Activated CD8-positive, alpha-beta T cell treated with anti-CD3 and anti-CD28 coated beads for 36 hours (primary cell): ENCODE measurements at regions not wholly inside any gene's neighbourhood (a gene's known extent, or its start where the extent isn't known, plus 50 kb on each side); places are given as distances from the start of the nearest gene placed in this dataset.

Experiments
- ATAC-seq: fragments of 200-7000 bp; cut with Tn5 transposase; one replicate; pipeline ENCODE4 v1.10.0; 2021; ENCODE audit warnings: mild to moderate bottlenecking, moderate library complexity
- CTCF ChIA-PET: fragments of 350-600 bp; sonication (Branson Sonifier 250); formaldehyde crosslinking; loops from one replicate; lab custom pipeline; 2021; ENCODE audit warnings: antibody characterized with exemption; lab: Charles Lee
- POLR2A ChIA-PET: fragments of 350-600 bp; sonication (Branson Sonifier 250); formaldehyde crosslinking; loops from one replicate; lab custom pipeline; 2021; ENCODE audit warnings: antibody characterized with exemption; lab: Charles Lee
- DNase-seq: peaks from one replicate; pipeline ENCODE4 v3.0.0-alpha.2; 2020
- H3K27ac Mint-ChIP-seq: one replicate; pipeline ENCODE4 v1.8.0; 2021; ENCODE audit warnings: mild to moderate bottlenecking, mixed read lengths
- H3K27me3 Mint-ChIP-seq: one replicate; pipeline ENCODE4 v1.8.0; 2021; ENCODE audit warnings: mixed read lengths
- H3K36me3 Mint-ChIP-seq: one replicate; pipeline ENCODE4 v1.8.0; 2021; ENCODE audit warnings: low read depth, mixed read lengths
- H3K4me1 Mint-ChIP-seq: one replicate; pipeline ENCODE4 v1.8.0; 2021; ENCODE audit warnings: low read depth, mixed read lengths
- H3K4me3 Mint-ChIP-seq: one replicate; pipeline ENCODE4 v1.8.0; 2021; ENCODE audit warnings: mild to moderate bottlenecking, moderate library complexity, mixed read lengths
- H3K9me3 Mint-ChIP-seq: one replicate; pipeline ENCODE4 v1.8.0; 2021; ENCODE audit warnings: mixed read lengths
- CTCF ChIP-seq: fragments of 200-600 bp; IDR thresholded peaks from one replicate; pipeline ENCODE4 v1.8.0; 2022; ENCODE audit warnings: antibody characterized with exemption, mild to moderate bottlenecking
- intact Hi-C: fragments of 100-400 bp; cut with micrococcal nuclease; formaldehyde crosslinking; loops from one replicate; pipeline ENCODE4 v1.10.0; 2022

GRCh38 chr6:139812939-139813338 is 438.5 kb upstream of the CITED2 start:
- Mint-ChIP-seq H3K27ac (no peak overlapping the region), H3K9me3 (no peaks in the 10 kb centered on the region), H3K4me1 (no peaks in the 10 kb centered on the region), H3K4me3 (no peak overlapping the region), H3K36me3 (no peaks in the 10 kb centered on the region), H3K27me3 (peaks cover 10% of the 10 kb centered on the region)
- ChIA-PET CTCF (no interaction called here), POLR2A (no interaction called here)
- no peak for ATAC-seq
- no peak for TF ChIP-seq CTCF
- intact Hi-C loops, result no loop called here
- DNase-seq, result no peak

GRCh38 chr6:139801571-139802321 is 427.3 kb upstream of the CITED2 start:
- DNase-seq (no peak), ATAC-seq (no peak)
- no peak overlapping the region for H3K4me3 Mint-ChIP-seq
- peaks cover 10% of the 10 kb centered on the region for H3K27me3 Mint-ChIP-seq
- H3K4me1 Mint-ChIP-seq, result no peaks in the 10 kb centered on the region
- H3K27ac Mint-ChIP-seq, result no peak overlapping the region
- intact Hi-C loops, result no loop called here
- H3K9me3 Mint-ChIP-seq, result peaks cover 1% of the 10 kb centered on the region
- H3K36me3 Mint-ChIP-seq, result no peaks in the 10 kb centered on the region
- ChIA-PET CTCF (interaction anchor here (0.7 to 1.4 kb wide), 2 partner anchors 551 to 1147 kb away, joined by 3 read pairs; no protein-coding TSS in a partner anchor), POLR2A (no interaction called here)
- no peak for TF ChIP-seq CTCF

- Mint-ChIP-seq H3K4me3 (no peak overlapping the region), H3K4me1 (no peaks in the 10 kb centered on the region), H3K36me3 (no peaks in the 10 kb centered on the region), H3K27me3 (peaks cover 11% of the 10 kb centered on the region), H3K9me3 (peaks cover 1% of the 10 kb centered on the region), H3K27ac (no peak overlapping the region)
- intact Hi-C loops, result no loop called here
- DNase-seq, result no peak
- TF ChIP-seq CTCF, result no peak
- no peak for ATAC-seq
- ChIA-PET POLR2A (no interaction called here), CTCF (no interaction called here)
Measured at GRCh38 chr6:139800837-139801236, 426.4 kb upstream of the CITED2 start.

GRCh38 chr6:139790527-139790926 is 416.1 kb upstream of the CITED2 start:
- intact Hi-C loops, result no loop called here
- H3K27ac Mint-ChIP-seq, result no peak overlapping the region
- ChIA-PET POLR2A (no interaction called here), CTCF (no interaction called here)
- no peaks in the 10 kb centered on the region for H3K36me3 Mint-ChIP-seq
- H3K27me3 Mint-ChIP-seq, result peaks cover 1% of the 10 kb centered on the region
- DNase-seq, result no peak
- no peaks in the 10 kb centered on the region for H3K4me1 Mint-ChIP-seq
- H3K9me3 Mint-ChIP-seq, result no peaks in the 10 kb centered on the region
- H3K4me3 Mint-ChIP-seq, result no peak overlapping the region
- no peak for ATAC-seq
- no peak for TF ChIP-seq CTCF

- DNase-seq (no peak), ATAC-seq (no peak)
- H3K9me3 Mint-ChIP-seq, result peaks cover 10% of the 10 kb centered on the region
- no peaks in the 10 kb centered on the region for H3K4me1 Mint-ChIP-seq
- no peak overlapping the region for H3K27ac Mint-ChIP-seq
- POLR2A ChIA-PET, result no interaction called here
- no peaks in the 10 kb centered on the region for H3K36me3 Mint-ChIP-seq
- H3K27me3 Mint-ChIP-seq, result peaks cover 10% of the 10 kb centered on the region
- no peak for TF ChIP-seq CTCF
- H3K4me3 Mint-ChIP-seq, result no peak overlapping the region
- CTCF ChIA-PET, result no interaction called here
- intact Hi-C loops, result no loop called here
Measured at GRCh38 chr6:139784222-139784769, 409.8 kb upstream of the CITED2 start.
